AG10803 (cell line): ENCODE measurements at regions not wholly inside any gene's neighbourhood (a gene's known extent, or its start where the extent isn't known, plus 50 kb on each side); places are given as distances from the start of the nearest gene placed in this dataset.

Experiments used
- DNase-seq: peaks from one replicate; pipeline ENCODE4 v3.0.0; 2010; ENCODE audit warnings: low read depth
- H3K4me3 ChIP-seq: 2 replicates; pipeline ENCODE4 v1.5.1; 2011; ENCODE audit warnings: mild to moderate bottlenecking, low read length, control low read depth
- TF ChIP-seq, protein P1 (sequence below): conservative IDR thresholded peaks from 2 replicates; pipeline ENCODE4 v1.5.1; 2011; ENCODE audit warnings: mild to moderate bottlenecking, low read length, control low read depth, inconsistent platforms

DNA sequence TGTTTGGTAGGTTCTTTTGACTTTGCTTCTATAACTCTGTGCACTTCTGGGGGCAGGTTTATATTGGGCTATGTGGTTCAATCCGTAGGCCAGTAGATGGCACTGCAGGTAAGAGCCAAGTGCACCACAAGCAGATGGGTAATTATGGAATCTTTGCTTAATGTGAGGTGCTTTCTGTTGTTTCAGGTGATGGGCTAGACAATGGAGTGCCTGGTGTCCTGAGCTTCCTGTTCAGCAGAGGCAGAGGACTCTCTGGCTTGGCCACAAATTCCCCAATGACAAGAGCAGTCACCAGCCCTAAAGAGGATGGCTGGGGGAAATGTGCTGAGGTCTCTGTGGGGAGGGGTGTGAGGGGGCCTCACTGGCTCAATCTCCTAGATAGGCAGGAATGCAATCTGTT is 455.0 kb downstream of the CCSER2 start:
- TF ChIP-seq, protein P1, sequence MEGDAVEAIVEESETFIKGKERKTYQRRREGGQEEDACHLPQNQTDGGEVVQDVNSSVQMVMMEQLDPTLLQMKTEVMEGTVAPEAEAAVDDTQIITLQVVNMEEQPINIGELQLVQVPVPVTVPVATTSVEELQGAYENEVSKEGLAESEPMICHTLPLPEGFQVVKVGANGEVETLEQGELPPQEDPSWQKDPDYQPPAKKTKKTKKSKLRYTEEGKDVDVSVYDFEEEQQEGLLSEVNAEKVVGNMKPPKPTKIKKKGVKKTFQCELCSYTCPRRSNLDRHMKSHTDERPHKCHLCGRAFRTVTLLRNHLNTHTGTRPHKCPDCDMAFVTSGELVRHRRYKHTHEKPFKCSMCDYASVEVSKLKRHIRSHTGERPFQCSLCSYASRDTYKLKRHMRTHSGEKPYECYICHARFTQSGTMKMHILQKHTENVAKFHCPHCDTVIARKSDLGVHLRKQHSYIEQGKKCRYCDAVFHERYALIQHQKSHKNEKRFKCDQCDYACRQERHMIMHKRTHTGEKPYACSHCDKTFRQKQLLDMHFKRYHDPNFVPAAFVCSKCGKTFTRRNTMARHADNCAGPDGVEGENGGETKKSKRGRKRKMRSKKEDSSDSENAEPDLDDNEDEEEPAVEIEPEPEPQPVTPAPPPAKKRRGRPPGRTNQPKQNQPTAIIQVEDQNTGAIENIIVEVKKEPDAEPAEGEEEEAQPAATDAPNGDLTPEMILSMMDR: no peak; the same call in 1 of the 2 replicates
- no peak overlapping the region for H3K4me3 ChIP-seq
- DNase-seq: no peak

DNA sequence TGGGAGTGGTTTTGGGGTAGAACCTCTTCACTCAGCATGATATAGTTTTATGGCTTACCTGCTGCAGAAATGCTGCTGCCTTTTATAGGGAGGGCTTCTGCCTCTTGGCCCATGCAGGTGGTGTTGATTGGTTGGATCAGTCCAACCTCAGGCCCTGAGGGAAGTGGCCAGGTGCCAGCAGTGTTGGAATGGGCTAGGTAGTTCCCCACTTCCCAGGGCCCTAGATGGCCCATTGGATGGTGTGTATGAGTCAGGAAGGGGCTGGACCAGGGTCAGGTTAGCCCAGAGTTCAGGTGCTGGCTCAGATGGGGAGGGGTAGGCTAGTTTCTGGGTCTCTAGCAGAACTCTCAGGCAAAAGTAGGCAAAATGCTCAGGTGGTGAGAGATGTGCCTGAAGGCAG is 455.5 kb downstream of the CCSER2 start:
- DNase-seq: no peak

DNA sequence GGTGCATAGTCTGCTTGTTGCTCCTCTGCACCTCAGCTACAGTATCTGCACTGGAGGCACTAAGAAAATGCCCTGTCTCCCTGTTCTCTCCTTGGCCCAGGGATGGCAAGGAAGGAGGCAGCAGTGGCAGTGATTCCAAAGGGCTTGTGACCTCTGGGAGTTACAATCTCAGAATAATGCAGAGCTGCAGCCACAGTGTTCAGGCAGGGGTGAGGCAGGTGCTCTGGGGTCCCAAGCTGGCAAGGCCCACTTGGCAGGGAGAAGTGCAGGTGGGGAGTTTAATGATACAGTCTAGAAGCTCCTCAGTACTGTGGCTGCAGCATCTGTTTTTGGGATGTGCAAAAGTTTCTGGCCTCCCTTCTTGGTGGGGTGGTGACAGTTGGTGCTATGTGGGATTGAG is 456.4 kb downstream of the CCSER2 start:
- TF ChIP-seq, protein P1: no peak

More for the DNA sequence above, 455.5 kb downstream of the CCSER2 start:
- no peak overlapping the region for H3K4me3 ChIP-seq
- TF ChIP-seq, protein P1: no peak

DNA sequence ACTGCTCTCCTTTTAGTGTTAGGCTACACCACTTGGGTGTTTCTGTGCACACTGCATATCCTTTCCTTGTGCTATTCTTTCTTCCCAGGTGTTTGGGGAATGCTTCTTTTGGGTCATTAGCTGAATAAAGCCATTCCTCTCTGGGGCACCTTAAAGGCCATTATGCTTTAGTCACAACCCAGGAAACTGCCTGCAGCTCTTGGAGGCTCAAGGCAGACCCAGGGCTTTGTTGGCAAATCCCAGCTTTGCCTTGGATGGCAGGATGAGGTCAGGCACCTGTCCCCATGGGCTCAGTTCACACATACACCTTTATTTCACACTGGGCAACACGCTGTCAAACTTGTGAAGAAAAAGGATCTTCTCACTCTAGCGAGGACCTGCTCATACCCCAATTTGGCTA is 460.6 kb downstream of the CCSER2 start:
- DNase-seq: no peak
- TF ChIP-seq, protein P1: no peak
- no peak overlapping the region for H3K4me3 ChIP-seq

More for the DNA sequence above, 456.4 kb downstream of the CCSER2 start:
- H3K4me3 ChIP-seq: no peak overlapping the region
- DNase-seq: no peak

DNA sequence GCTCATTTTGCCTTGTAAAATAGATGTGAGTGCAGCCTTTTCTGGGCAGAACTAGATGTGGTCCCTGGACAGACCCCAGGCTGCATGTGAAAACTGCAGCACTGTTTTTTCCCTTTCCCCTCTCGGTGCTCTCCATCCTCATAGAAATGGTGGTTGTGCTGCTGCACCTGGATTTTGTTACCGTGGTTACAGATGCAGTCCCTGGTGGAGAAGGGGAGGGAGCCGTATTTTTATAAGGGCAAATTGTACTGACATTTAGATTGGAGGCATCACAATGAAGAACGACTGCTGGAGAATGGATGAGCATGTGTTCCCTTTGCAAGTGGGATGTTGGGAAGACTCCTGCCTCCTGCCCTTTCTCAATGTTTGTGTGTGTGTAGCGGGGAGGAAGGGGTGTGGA is 469.9 kb downstream of the CCSER2 start:
- no peak overlapping the region for H3K4me3 ChIP-seq
- TF ChIP-seq, protein P1: no peak
- no peak for DNase-seq

DNA sequence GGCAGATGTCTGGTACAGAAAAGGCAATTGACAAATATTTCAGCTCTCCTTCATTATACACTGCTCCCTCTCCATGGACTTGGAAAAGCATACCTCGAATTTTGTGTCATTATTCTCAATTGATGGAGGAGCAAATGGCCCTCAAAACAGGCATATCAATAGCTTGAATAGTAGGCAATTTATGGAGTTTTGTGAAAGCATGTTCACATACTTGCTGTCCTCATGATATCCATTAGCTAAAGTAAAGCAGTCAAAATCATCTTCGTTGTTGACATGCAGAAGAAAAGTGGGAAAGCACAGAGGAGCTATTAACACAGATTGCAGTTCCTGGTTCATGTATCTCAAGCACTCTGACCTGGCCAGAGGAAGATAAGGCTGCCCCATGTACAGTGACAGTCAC is 472.8 kb downstream of the CCSER2 start:
- no peak overlapping the region for H3K4me3 ChIP-seq
- DNase-seq: no peak
- TF ChIP-seq, protein P1: no peak

DNA sequence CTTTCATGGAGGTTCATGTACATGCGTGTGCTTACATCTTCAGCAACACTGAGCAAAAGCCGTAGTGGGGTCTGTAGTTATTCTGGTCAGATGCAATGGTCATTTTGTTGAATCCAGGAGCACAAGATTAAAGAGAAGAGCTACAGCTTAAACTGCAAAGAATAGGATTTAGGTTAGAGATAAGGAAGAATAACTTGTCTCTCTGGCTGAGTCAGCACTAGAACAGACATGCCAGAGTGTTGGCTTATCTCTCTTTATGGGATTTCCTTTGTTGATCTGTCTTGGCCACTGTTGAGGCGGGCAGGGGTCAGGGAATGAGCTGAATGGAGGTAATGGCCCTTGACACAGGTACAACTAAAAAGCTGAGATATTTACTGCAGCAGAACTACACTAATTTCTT is 473.5 kb downstream of the CCSER2 start:
- TF ChIP-seq, protein P1: no peak
- no peak overlapping the region for H3K4me3 ChIP-seq
- no peak for DNase-seq
